ENCODE measurements at regions not wholly inside any gene's neighbourhood (a gene's known extent, or its start where the extent isn't known, plus 50 kb on each side); places are given as distances from the start of the nearest gene placed in this dataset.
"Not testable (repeated sequence)": the region's sequence is repeated elsewhere in the genome, so short reads cannot be mapped to it uniquely, and the experiment has no call there.

GRCh38 chr10:2891073-2891769 is 176.1 kb upstream of the PFKP start:
- DNase-seq (ENCODE audit: low read depth): no peak
- H3K4me3 ChIP-seq (ENCODE audit: low read length): no peak overlapping the region
- TF ChIP-seq CTCF (IDR thresholded peaks at IDR 0.05; ENCODE audit: insufficient read depth, low read depth, low read length, missing control alignments): no peak

- TF ChIP-seq CTCF (IDR thresholded peaks at IDR 0.05; ENCODE audit: insufficient read depth, low read depth, low read length, missing control alignments): no peak
Observed at GRCh38 chr10:2890093-2890492, 177.3 kb upstream of the PFKP start.

GRCh38 chr10:2888403-2889004 is 178.8 kb upstream of the PFKP start:
- no peak for TF ChIP-seq CTCF (IDR thresholded peaks at IDR 0.05; ENCODE audit: insufficient read depth, low read depth, low read length, missing control alignments)

More at GRCh38 chr10:2890093-2890492, 177.3 kb upstream of the PFKP start:
- H3K4me3 ChIP-seq (ENCODE audit: low read length): no peak overlapping the region
- no peak for DNase-seq (ENCODE audit: low read depth)

GRCh38 chr10:2887391-2888070 is 179.8 kb upstream of the PFKP start:
- no peak for TF ChIP-seq CTCF (IDR thresholded peaks at IDR 0.05; ENCODE audit: insufficient read depth, low read depth, low read length, missing control alignments)
- no peak overlapping the region for H3K4me3 ChIP-seq (ENCODE audit: low read length)

More at GRCh38 chr10:2888403-2889004, 178.8 kb upstream of the PFKP start:
- no peak overlapping the region for H3K4me3 ChIP-seq (ENCODE audit: low read length)
- no peak for DNase-seq (ENCODE audit: low read depth)

GRCh38 chr10:2886662-2887061 is 180.7 kb upstream of the PFKP start:
- no peak for TF ChIP-seq CTCF (IDR thresholded peaks at IDR 0.05; ENCODE audit: insufficient read depth, low read depth, low read length, missing control alignments)
- DNase-seq (ENCODE audit: low read depth): no peak

More at GRCh38 chr10:2887391-2888070, 179.8 kb upstream of the PFKP start:
- DNase-seq (ENCODE audit: low read depth): no peak

GRCh38 chr10:2885288-2886278 is 181.8 kb upstream of the PFKP start:
- no peak for DNase-seq (ENCODE audit: low read depth)
- H3K4me3 ChIP-seq (ENCODE audit: low read length): no peak overlapping the region
- no peak for TF ChIP-seq CTCF (IDR thresholded peaks at IDR 0.05; ENCODE audit: insufficient read depth, low read depth, low read length, missing control alignments)

More at GRCh38 chr10:2886662-2887061, 180.7 kb upstream of the PFKP start:
- H3K4me3 ChIP-seq (ENCODE audit: low read length): no peak overlapping the region

- H3K4me3 ChIP-seq (ENCODE audit: low read length); DNase-seq (ENCODE audit: low read depth): not testable (repeated sequence)
Observed at GRCh38 chr10:2883983-2884540, 183.3 kb upstream of the PFKP start.

Measured in epithelial cell of esophagus (primary cell).